Heart left ventricle (tissue), 13 donors: ENCODE measurements at regions not wholly inside any gene's neighbourhood (a gene's known extent, or its start where the extent isn't known, plus 50 kb on each side); places are given as distances from the start of the nearest gene placed in this dataset.

Source experiments
- CTCF ChIP-seq, 12 donors: fragments of 200-600 bp; sonication (generic) in 4 of 12; IDR thresholded peaks; one replicate each; pipeline versions ENCODE4 v1.5.0 to v1.8.0; 2018 to 2022; ENCODE audit warnings: antibody characterized with exemption in 12 of 12, mild to moderate bottlenecking in 5 of 12
- POLR2A ChIP-seq, 2 donors: fragments of 450-650 bp; IDR thresholded peaks; one replicate each; pipeline ENCODE4 v1.6.1; 2017; ENCODE audit warnings: antibody characterized with exemption in 2 of 2, mild to moderate bottlenecking in 2 of 2, moderate library complexity in 2 of 2
- donor health status: ischemic (EF 13 %, LVEDD 7.1; RV severe dilation, severe dysfunction).
- donor health status: DM: no; HTN: yes; CAD: no.
- donor health status: DM: no; HTN: no; CAD: no.
- donor health status: ischemic (EF 25% LVEDD 6.9; RV normal size, moderate dysfunction).
- donor health status: ischemic (EF 25% LVEDD 5.7; RV mildly dilated, moderate dysfunction).
- donor health status: ischemic (EF 35%, LVEDD 5.7; RV mildly dilated, moderate dysfunction).
- donor health status: nonischemic (EF 11% LVEDD 7.7; RV severe dilation, severe dysfunction).
- donor health status: DM: yes; HTN: yes; CAD: no.
- donor health status: PGD.
- donor health status: ischemic (EF 29% LVEDD 5.4; RV normal size, mild dysfunction).
- donor health status: nonischemic (EF 23%, LVEDD 6.1; RV moderate dilation, normal function).

GRCh38 chr9:14994738-14995137 lies 84.5 kb upstream of the FREM1 start:
- TF ChIP-seq POLR2A (IDR thresholded peaks at IDR 0.05), result no peak
- no peak for TF ChIP-seq CTCF (IDR thresholded peaks at IDR 0.05)
